BE2C (cell line): ENCODE measurements at regions not wholly inside any gene's neighbourhood (a gene's known extent, or its start where the extent isn't known, plus 50 kb on each side); places are given as distances from the start of the nearest gene placed in this dataset.

Source experiments
- DNase-seq: peaks from one replicate; pipeline ENCODE4 v3.0.0-alpha.2; 2020
- H3K27me3 ChIP-seq: fragments of 250-450 bp; sonication (Bioruptor Pico); 2 replicates; pipeline ENCODE4 v1.5.1; 2020; ENCODE audit warnings: mild to moderate bottlenecking
- H3K36me3 ChIP-seq: fragments of 250-450 bp; sonication (Bioruptor Pico); 2 replicates; pipeline ENCODE4 v1.5.1; 2020; ENCODE audit warnings: mild to moderate bottlenecking
- H3K4me1 ChIP-seq: fragments of 250-450 bp; sonication (Bioruptor Pico); 2 replicates; pipeline ENCODE4 v1.5.1; 2020
- H3K4me3 ChIP-seq: 2 replicates; pipeline ENCODE4 v1.5.1; 2011; ENCODE audit warnings: low read depth, low read length
- H3K9me3 ChIP-seq: fragments of 250-450 bp; sonication (Bioruptor Pico); 2 replicates; pipeline ENCODE4 v1.5.1; 2020
- CTCF ChIP-seq: IDR thresholded peaks from 2 replicates; pipeline ENCODE4 v1.5.1; 2012; ENCODE audit warnings: mild to moderate bottlenecking, low read depth, low read length

DNA sequence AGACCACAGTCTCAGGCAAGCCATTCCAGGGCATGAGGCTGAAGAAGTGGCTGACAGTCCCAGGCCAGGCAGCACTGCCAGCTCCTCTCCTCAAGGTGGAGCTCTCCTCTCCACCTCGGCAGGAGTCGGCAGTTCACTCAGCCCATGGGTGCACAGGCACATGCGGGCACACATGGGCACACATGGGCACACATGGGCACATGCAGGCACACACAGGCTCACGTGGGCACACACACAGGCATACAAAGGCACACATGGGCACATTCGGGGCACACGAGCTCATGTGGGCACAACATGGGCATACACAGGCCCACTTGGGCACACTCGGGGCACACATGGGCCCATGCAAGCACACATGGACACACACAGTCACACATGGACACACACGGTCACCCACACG, 65.3 kb upstream of the TAF1B start:
- no peak for DNase-seq
- Histone ChIP-seq H3K4me1 (peaks cover 11% of the 10 kb centered on the region), H3K9me3 (no peaks in the 10 kb centered on the region), H3K27me3 (no peaks in the 10 kb centered on the region), H3K36me3 (no peaks in the 10 kb centered on the region), H3K4me3 (no peak overlapping the region)
- peak; percentile 59 for TF ChIP-seq CTCF

DNA sequence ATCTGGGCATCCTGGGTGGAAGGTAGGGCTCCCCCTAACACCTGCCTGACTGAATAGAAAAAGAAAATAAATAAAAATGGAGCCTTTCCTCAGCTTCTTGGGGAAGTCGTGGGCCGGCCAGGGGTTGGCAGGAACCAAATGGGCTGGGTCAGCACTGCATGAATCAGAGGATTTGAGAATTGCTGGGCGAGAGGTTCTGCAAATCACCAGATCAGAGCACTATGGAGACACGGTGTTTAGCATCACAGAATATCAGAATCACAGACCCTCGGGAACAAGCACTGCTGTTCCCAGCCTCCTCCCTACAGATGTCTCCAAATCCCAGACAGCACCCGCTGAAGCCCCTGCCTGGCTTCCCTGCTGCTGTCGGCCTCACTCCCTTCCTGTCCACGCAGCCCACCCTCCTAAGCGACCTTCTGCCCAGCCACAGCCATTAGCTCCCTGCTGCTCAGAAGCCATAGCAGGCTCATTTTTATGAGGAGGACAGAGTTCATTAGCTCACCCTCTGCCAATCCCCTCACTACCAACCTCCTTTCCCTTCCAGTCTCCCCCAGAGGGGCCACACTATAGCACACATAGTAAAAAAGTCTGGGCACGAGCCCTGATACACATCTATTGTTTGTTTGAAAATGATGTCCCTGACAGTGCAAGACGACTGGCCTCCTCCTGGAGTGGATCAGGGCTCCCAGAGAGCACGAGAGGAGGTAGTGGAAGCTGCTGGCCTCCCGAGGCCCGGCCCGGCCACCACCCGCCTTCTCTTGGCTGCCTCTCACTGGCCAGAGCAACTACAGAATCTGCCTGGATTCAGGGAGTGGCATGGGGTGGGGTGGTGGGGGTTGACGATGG, 64.6 kb upstream of the TAF1B start:
- TF ChIP-seq CTCF = no peak
- peaks cover 11% of the 10 kb centered on the region for H3K4me1 ChIP-seq

DNA sequence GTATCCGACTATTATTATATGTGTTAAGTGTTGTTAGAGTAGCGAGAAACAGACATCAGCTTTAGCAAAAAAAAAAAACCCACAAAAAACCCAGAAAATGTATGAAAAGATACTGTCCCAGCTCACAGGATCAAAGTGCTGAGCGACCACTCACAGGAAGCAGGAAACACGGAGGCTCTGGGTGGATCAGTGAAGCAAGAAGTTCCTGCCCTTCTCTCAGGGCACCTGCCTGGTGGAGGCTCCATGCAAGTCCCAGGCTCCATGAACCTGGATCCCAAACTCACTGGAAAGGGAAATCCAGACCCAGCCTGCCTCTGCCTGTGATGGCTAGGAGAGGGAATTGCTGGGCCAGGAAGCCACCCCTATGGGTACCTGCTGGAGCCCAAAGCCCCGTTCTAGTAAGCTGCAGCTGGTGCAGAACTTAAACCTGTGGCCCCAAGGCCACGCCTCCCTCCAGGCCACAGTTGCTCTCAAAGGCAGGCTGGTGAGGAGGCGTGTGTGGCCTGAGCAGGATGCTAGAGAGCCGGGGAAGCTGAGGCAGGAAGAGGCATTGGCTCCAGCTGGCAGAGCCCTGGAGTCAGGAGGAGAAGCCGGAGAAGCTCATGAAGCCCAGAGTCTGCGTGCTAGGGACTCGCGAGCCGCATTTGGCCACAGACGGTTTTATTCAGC, 63.5 kb upstream of the TAF1B start:
- no peak for DNase-seq
- Histone ChIP-seq H3K4me3 (no peak overlapping the region), H3K36me3 (no peaks in the 10 kb centered on the region), H3K4me1 (peaks cover 11% of the 10 kb centered on the region), H3K27me3 (no peaks in the 10 kb centered on the region), H3K9me3 (no peaks in the 10 kb centered on the region)
- TF ChIP-seq CTCF = no peak

More for the DNA sequence above, 64.6 kb upstream of the TAF1B start:
- no peaks in the 10 kb centered on the region for H3K27me3 ChIP-seq
- no peaks in the 10 kb centered on the region for H3K36me3 ChIP-seq
- no peaks in the 10 kb centered on the region for H3K9me3 ChIP-seq
- no peak overlapping the region for H3K4me3 ChIP-seq
- DNase-seq = no peak

GRCh38 chr2:9780368-9781130, 62.7 kb upstream of the TAF1B start:
- Histone ChIP-seq H3K27me3 (no peaks in the 10 kb centered on the region), H3K4me1 (peaks cover 11% of the 10 kb centered on the region), H3K4me3 (no peak overlapping the region), H3K9me3 (no peaks in the 10 kb centered on the region), H3K36me3 (no peaks in the 10 kb centered on the region)
- no peak for DNase-seq
- no peak for TF ChIP-seq CTCF

DNA sequence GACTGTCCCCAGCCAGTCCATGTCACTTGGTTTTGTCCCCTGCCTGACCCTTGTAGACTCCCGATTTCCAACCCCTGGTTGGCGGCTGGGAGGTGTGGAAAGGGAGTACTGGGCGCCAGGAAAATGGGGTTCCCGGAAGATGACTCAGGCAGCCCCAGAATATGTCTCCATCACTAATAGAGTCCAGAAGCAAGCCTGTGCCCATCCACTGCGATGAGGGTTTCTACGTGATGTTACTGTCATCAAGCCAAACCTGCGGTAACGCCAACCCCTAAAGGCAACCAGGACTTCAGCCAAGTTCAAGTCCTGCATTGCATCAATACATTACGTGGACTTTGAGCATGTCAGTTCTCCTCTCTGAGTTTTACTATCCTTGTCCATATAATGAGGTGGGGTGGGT, 62.0 kb upstream of the TAF1B start:
- no peak for DNase-seq
- Histone ChIP-seq H3K4me3 (no peak overlapping the region), H3K27me3 (no peaks in the 10 kb centered on the region), H3K9me3 (no peaks in the 10 kb centered on the region), H3K36me3 (no peaks in the 10 kb centered on the region), H3K4me1 (peaks cover 4% of the 10 kb centered on the region)
- TF ChIP-seq CTCF = no peak
